Neural cell (in vitro differentiated cells): ENCODE measurements at regions not wholly inside any gene's neighbourhood (a gene's known extent, or its start where the extent isn't known, plus 50 kb on each side); places are given as distances from the start of the nearest gene placed in this dataset.

Source experiments
- H2AFZ ChIP-seq: fragments of 200-600, 300-800 bp; sonication (generic), shearing (Covaris generic); 2 replicates; pipeline ENCODE4 v1.6.0; 2014; ENCODE audit warnings: low read depth, mild to moderate bottlenecking, antibody characterized with exemption, low read length, moderate library complexity
- H3F3A ChIP-seq: fragments of 200-600 bp; shearing (Covaris generic); 2 replicates; pipeline ENCODE4 v1.6.1; 2016; ENCODE audit warnings: mild to moderate bottlenecking, moderate library complexity, mixed read lengths, antibody characterized with exemption, low read length; ENCODE audit not compliant: insufficient read depth, poor library complexity, severe bottlenecking
- H3K27ac ChIP-seq: fragments of 200-600, 300-800 bp; sonication (generic), shearing (Covaris generic); 2 replicates; pipeline ENCODE4 v1.5.1; 2014; ENCODE audit warnings: mild to moderate bottlenecking, low read length, moderate library complexity
- H3K27me3 ChIP-seq: fragments of 300-800, 200-600 bp; sonication (generic), shearing (Covaris generic); 2 replicates; pipeline ENCODE4 v1.6.0; 2014; ENCODE audit warnings: mild to moderate bottlenecking, low read depth, low read length, moderate library complexity; ENCODE audit not compliant: insufficient read depth
- H3K36me3 ChIP-seq: fragments of 300-800, 200-600 bp; sonication (generic), shearing (Covaris generic); 2 replicates; pipeline ENCODE4 v1.5.1; 2014; ENCODE audit warnings: mild to moderate bottlenecking, antibody characterized with exemption, low read length, moderate library complexity; ENCODE audit not compliant: insufficient read depth
- H3K4me2 ChIP-seq: fragments of 300-800, 200-600 bp; sonication (generic), shearing (Covaris generic); 2 replicates; pipeline ENCODE4 v1.6.0; 2014; ENCODE audit warnings: mild to moderate bottlenecking, low read length
- H3K4me3 ChIP-seq: fragments of 300-800, 200-600 bp; sonication (generic), shearing (Covaris generic); 2 replicates; pipeline ENCODE4 v1.5.1; 2014; ENCODE audit warnings: mild to moderate bottlenecking, low read length, moderate library complexity
- H3K79me2 ChIP-seq: fragments of 200-600 bp; shearing (Covaris generic); replicated peaks from 2 replicates; pipeline ENCODE4 v1.6.0; 2014; ENCODE audit warnings: mild to moderate bottlenecking, low read length, moderate library complexity; ENCODE audit not compliant: insufficient read depth
- H3K9ac ChIP-seq: fragments of 300-800, 200-600 bp; sonication (generic), shearing (Covaris generic); 2 replicates; pipeline ENCODE4 v1.6.1; 2016; ENCODE audit warnings: mild to moderate bottlenecking, low read length, mixed read lengths
- H3K9me2 ChIP-seq: fragments of 200-600 bp; shearing (Covaris generic); 2 replicates; pipeline ENCODE4 v1.6.1; 2016; ENCODE audit warnings: mild to moderate bottlenecking, low read length, mixed read lengths; ENCODE audit not compliant: insufficient read depth
- H3K9me3 ChIP-seq: fragments of 200-600, 300-800 bp; sonication (generic), shearing (Covaris generic); 2 replicates; pipeline ENCODE4 v1.6.1; 2016; ENCODE audit warnings: mild to moderate bottlenecking, mixed run types, low read length, moderate library complexity, mixed read lengths
- H4K20me1 ChIP-seq: fragments of 200-600 bp; shearing (Covaris generic); 2 replicates; pipeline ENCODE4 v1.6.1; 2016; ENCODE audit warnings: mild to moderate bottlenecking, mixed run types; ENCODE audit not compliant: insufficient read depth
- EP300 ChIP-seq: fragments of 450-650 bp; conservative IDR thresholded peaks from 2 replicates; pipeline ENCODE4 v1.6.1; 2014; ENCODE audit warnings: antibody characterized with exemption, mild to moderate bottlenecking, moderate library complexity; ENCODE audit not compliant: poor library complexity, severe bottlenecking
- EZH2 ChIP-seq: fragments of 200-600, 300-800 bp; shearing (Covaris generic), sonication (generic); IDR thresholded peaks from 2 replicates; pipeline ENCODE4 v1.6.1; 2014; ENCODE audit warnings: antibody characterized with exemption, low read length, borderline replicate concordance, mild to moderate bottlenecking; ENCODE audit not compliant: insufficient read depth, poor library complexity, severe bottlenecking
- MXI1 ChIP-seq: fragments of 450-650 bp; conservative IDR thresholded peaks from 2 replicates; pipeline ENCODE4 v1.6.1; 2014; ENCODE audit warnings: antibody characterized with exemption, mild to moderate bottlenecking; ENCODE audit not compliant: poor library complexity, severe bottlenecking
- POLR2AphosphoS5 ChIP-seq: IDR thresholded peaks from 2 replicates; pipeline ENCODE4 v1.6.1; 2012
- RAD21 ChIP-seq: fragments of 450-650 bp; conservative IDR thresholded peaks from 2 replicates; pipeline ENCODE4 v1.6.1; 2014; ENCODE audit warnings: antibody characterized with exemption, mild to moderate bottlenecking, moderate library complexity
- SMC3 ChIP-seq: fragments of 450-650 bp; conservative IDR thresholded peaks from 2 replicates; pipeline ENCODE4 v1.6.1; 2014; ENCODE audit warnings: antibody characterized with exemption, mild to moderate bottlenecking, moderate library complexity; ENCODE audit not compliant: poor library complexity
- TAF1 ChIP-seq: IDR thresholded peaks from 2 replicates; pipeline ENCODE4 v1.6.1; 2012; ENCODE audit warnings: low read depth
- TF ChIP-seq, protein P1 (sequence below): IDR thresholded peaks from 2 replicates; pipeline ENCODE4 v1.6.1; 2012; ENCODE audit warnings: borderline replicate concordance
- TF ChIP-seq, protein P2 (sequence below): fragments of 450-650 bp; IDR thresholded peaks from 2 replicates; pipeline ENCODE4 v1.5.1; 2014; ENCODE audit warnings: antibody characterized with exemption, mild to moderate bottlenecking, moderate library complexity; ENCODE audit not compliant: poor library complexity, severe bottlenecking

GRCh38 chr5:3140117-3140516 lies 388.6 kb upstream of the IRX2 start:
- no peaks in the 10 kb centered on the region for H3F3A ChIP-seq
- H3K27me3 ChIP-seq: no peaks in the 10 kb centered on the region
- no peak overlapping the region for H3K27ac ChIP-seq
- H3K79me2 ChIP-seq: no peaks in the 10 kb centered on the region
- TF ChIP-seq MXI1: no peak
- no peak for TF ChIP-seq POLR2AphosphoS5
- no peak for TF ChIP-seq SMC3
- no peak for TF ChIP-seq TAF1
- TF ChIP-seq, protein P1, sequence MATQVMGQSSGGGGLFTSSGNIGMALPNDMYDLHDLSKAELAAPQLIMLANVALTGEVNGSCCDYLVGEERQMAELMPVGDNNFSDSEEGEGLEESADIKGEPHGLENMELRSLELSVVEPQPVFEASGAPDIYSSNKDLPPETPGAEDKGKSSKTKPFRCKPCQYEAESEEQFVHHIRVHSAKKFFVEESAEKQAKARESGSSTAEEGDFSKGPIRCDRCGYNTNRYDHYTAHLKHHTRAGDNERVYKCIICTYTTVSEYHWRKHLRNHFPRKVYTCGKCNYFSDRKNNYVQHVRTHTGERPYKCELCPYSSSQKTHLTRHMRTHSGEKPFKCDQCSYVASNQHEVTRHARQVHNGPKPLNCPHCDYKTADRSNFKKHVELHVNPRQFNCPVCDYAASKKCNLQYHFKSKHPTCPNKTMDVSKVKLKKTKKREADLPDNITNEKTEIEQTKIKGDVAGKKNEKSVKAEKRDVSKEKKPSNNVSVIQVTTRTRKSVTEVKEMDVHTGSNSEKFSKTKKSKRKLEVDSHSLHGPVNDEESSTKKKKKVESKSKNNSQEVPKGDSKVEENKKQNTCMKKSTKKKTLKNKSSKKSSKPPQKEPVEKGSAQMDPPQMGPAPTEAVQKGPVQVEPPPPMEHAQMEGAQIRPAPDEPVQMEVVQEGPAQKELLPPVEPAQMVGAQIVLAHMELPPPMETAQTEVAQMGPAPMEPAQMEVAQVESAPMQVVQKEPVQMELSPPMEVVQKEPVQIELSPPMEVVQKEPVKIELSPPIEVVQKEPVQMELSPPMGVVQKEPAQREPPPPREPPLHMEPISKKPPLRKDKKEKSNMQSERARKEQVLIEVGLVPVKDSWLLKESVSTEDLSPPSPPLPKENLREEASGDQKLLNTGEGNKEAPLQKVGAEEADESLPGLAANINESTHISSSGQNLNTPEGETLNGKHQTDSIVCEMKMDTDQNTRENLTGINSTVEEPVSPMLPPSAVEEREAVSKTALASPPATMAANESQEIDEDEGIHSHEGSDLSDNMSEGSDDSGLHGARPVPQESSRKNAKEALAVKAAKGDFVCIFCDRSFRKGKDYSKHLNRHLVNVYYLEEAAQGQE: no peak
- TF ChIP-seq, protein P2, sequence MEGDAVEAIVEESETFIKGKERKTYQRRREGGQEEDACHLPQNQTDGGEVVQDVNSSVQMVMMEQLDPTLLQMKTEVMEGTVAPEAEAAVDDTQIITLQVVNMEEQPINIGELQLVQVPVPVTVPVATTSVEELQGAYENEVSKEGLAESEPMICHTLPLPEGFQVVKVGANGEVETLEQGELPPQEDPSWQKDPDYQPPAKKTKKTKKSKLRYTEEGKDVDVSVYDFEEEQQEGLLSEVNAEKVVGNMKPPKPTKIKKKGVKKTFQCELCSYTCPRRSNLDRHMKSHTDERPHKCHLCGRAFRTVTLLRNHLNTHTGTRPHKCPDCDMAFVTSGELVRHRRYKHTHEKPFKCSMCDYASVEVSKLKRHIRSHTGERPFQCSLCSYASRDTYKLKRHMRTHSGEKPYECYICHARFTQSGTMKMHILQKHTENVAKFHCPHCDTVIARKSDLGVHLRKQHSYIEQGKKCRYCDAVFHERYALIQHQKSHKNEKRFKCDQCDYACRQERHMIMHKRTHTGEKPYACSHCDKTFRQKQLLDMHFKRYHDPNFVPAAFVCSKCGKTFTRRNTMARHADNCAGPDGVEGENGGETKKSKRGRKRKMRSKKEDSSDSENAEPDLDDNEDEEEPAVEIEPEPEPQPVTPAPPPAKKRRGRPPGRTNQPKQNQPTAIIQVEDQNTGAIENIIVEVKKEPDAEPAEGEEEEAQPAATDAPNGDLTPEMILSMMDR: no peak
- H3K4me2 ChIP-seq: no peak overlapping the region
- H3K36me3 ChIP-seq: no peaks in the 10 kb centered on the region
- no peak overlapping the region for H3K4me3 ChIP-seq
- no peaks in the 10 kb centered on the region for H3K9me3 ChIP-seq
- no peak overlapping the region for H3K9ac ChIP-seq
- H2AFZ ChIP-seq: no peak overlapping the region
- H4K20me1 ChIP-seq: no peaks in the 10 kb centered on the region
- no peaks in the 10 kb centered on the region for H3K9me2 ChIP-seq

DNA sequence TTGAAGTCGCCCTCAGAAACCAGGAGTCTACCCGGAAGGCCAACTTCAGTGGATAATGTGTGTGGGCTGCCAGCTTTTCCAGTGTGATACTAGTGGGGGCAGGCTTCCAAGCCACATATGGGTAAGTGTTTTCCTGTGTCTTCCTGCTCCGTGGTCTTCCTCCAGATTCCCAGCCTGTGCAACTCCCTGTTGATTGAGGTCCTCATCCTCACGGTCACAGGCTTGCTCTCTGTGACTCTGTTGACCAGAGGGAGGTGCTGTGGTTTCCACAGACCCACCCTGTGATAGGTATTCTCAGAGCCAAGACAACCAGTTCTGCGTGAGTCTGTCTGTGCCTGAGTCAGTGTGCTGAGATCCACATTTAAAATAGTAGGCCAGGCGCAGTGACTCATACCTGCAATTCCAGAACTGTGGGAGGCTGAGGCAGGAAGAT lies 388.0 kb upstream of the IRX2 start:
- H3K9ac ChIP-seq: no peak overlapping the region
- TF ChIP-seq EP300: no peak
- TF ChIP-seq TAF1: no peak
- TF ChIP-seq RAD21: no peak
- TF ChIP-seq, protein P2: no peak
- no peak for TF ChIP-seq POLR2AphosphoS5
- TF ChIP-seq, protein P1: no peak
- no peak for TF ChIP-seq SMC3
- no peak for TF ChIP-seq EZH2
- TF ChIP-seq MXI1: no peak
- H3K4me2 ChIP-seq: no peak overlapping the region
- H3K27ac ChIP-seq: no peak overlapping the region
- no peaks in the 10 kb centered on the region for H3K27me3 ChIP-seq
- no peaks in the 10 kb centered on the region for H3F3A ChIP-seq
- no peak overlapping the region for H2AFZ ChIP-seq
- no peaks in the 10 kb centered on the region for H3K9me3 ChIP-seq
- H3K9me2 ChIP-seq: no peaks in the 10 kb centered on the region
- H3K4me3 ChIP-seq: no peak overlapping the region
- H3K79me2 ChIP-seq: no peaks in the 10 kb centered on the region
- H4K20me1 ChIP-seq: no peaks in the 10 kb centered on the region
- H3K36me3 ChIP-seq: no peaks in the 10 kb centered on the region
